Left cardiac atrium (tissue), 4 donors: ENCODE measurements at regions not wholly inside any gene's neighbourhood (a gene's known extent, or its start where the extent isn't known, plus 50 kb on each side); places are given as distances from the start of the nearest gene placed in this dataset.

Source experiments
- ATAC-seq, 2 donors: fragments of 200-7000 bp; cut with Tn5 transposase; one replicate each; pipeline ENCODE4 v1.9.1; 2020; ENCODE audit warnings: mild to moderate bottlenecking in 2 of 2, moderate library complexity in 2 of 2
- DNase-seq: peaks from one replicate; pipeline ENCODE4 v3.0.0-alpha.2; 2020
- intact Hi-C, 2 donors: fragments of 100-400 bp; cut with DNase I; formaldehyde crosslinking; loops; one replicate each; pipeline versions ENCODE4 v1.14.1 to v1.15.1; 2022 to 2023
- donor health status: DM: no; HTN: yes; CAD: no.
- donor health status: DM: no; HTN: yes; CAD: no; lungs with severe emphysema.
- donor health status: DM: yes; HTN: yes; CAD: no.
- donor health status: Dilated cardiomyopathy.

- ATAC-seq = no peak
- intact Hi-C loops = no loop called here
These were observed 343.2 kb downstream of the DEPDC1B start for GRCh38 chr5:60356745-60357144.

GRCh38 chr5:60355181-60355580 is 344.8 kb downstream of the DEPDC1B start:
- DNase-seq = no peak
- intact Hi-C loops = no loop called here
- no peak for ATAC-seq

More at GRCh38 chr5:60356745-60357144, 343.2 kb downstream of the DEPDC1B start:
- DNase-seq = no peak

- no peak for ATAC-seq
These were observed 345.7 kb downstream of the DEPDC1B start for GRCh38 chr5:60354311-60354710.

DNA sequence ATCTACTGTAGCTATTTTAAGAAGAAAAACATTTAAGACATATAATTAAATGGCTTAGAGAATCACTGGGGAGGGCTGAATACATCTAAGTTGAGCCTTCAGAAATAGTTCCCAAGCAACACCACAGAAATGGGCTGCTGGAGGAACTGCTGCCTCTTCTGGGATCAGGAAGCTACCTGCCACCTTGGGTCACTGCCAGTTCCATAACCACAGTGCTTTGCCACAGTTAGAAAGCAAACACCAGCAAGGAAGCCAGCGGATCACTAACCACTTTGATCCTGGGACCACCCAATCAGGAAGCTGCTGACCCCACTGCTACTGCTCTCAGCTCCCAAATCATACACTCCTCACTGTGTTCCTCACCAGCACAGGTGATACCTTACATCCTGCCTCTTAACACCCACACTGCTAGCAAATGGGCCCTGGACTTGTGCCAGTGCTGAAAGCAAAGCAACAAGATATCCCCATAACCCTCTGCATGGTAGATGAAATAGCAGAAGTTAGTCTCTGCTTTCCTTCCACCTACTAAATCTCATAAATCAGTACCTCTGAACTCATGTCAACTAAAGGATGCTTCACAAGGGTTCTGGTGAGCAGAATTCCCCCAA is 346.9 kb downstream of the DEPDC1B start:
- DNase-seq = no peak
- ATAC-seq = no peak
- intact Hi-C loops = no loop called here

More at GRCh38 chr5:60354311-60354710, 345.7 kb downstream of the DEPDC1B start:
- intact Hi-C loops = no loop called here
- no peak for DNase-seq

DNA sequence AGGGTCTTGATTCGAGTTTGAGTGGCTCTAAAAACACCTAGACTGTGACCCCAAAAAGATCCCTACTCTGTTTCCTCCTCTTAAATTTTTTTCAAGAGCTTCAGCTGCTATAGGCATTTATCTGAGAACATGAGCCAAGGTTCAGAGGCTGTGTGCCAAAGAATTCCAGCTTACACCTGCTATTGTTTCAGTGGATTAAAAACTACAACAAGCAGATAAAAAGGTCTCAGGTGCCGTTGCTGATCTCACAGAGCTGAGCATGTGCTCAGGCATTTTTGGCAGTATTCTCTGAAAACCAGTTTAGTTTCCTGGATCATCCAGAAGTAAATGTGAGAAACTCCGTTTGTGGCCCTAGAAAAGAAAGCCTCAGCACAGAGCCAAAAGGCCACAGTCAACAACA is 349.2 kb downstream of the DEPDC1B start:
- ATAC-seq = no peak
- intact Hi-C loops = no loop called here
- no peak for DNase-seq

GRCh38 chr5:60349891-60350415 is 350.0 kb downstream of the DEPDC1B start:
- intact Hi-C loops = no loop called here
- ATAC-seq (no peak), DNase-seq (no peak)

DNA sequence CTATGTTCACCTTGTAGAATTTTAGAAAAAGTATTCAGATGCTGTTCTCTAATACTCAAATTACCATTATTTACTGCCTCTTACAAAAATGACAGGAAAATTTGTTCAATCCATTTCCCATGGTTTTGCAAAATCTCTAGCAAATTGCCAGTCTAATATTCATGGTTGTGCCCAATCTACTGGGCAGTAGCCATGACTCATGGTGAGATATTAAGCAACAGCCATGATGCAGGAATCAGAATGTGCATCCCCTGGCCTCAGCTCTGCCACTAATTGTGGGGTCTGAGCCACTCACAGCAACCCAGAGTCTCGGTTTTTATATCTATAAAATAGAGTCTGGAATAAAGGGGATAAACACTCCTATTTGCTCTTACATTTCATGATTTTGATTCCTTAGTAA is 353.6 kb downstream of the DEPDC1B start:
- intact Hi-C loops = no loop called here
- DNase-seq = no peak
- no peak for ATAC-seq

DNA sequence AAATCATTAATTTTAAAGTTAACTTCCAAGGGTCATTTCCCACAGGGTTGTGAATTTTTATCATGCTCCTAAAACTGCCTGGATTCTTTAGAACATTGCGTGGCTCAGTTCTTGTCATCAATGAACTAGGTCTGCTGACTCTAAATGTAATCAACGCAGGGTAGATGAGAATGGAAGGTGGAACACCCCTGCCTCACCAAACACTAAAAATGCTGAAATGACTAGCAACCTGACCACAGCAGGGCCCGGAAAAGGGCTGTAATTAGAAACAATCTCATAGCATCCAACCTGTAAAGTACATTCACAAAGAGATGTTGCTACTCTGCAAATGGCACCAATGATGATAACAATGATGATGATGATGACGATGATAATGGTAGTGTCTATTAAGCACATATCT is 356.9 kb downstream of the DEPDC1B start:
- DNase-seq (no peak), ATAC-seq (no peak)
- intact Hi-C loops = no loop called here

DNA sequence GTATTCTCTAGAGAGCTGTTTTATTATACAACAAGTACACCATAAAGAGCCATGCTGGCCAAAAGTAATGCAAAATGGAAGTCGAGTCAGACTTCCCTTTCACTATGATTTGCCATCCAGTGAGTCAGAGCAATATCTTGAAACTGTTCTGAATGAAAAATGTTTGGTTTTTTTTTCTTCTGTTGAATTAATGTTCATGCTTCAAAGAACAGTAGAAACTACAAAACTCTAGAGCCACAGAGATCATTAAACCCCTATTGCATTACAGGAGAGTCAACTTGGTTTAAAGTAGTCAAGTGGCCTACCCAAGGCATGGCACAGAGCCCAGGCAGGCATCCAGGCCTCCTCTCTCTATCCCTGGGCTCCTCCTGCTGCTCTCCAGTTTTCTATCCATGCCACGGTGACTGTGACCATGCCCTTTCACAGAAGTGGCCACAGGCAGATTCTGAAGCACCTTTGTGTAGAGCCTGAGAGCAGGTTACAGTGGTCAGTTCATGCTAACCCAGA is 358.9 kb downstream of the DEPDC1B start:
- ATAC-seq (no peak), DNase-seq (no peak)
- intact Hi-C loops = no loop called here

DNA sequence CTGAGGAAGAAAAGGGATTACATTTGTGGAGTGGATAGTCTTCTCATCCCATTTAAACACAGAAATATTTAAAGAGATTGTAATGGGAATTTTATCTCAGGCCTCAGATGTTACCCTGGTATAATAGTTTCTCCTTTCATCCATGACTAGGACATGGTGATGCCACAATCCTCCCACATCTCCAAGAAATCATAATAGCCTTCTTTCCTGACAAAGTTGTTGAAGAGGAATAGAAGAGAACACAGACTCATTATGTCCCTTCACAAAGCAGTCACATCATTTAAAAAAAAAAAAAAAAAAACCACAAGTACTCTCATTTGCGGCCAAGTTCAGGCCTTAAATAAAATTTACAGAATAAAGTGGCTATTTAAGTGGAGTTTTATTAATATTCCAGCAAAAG is 359.6 kb downstream of the DEPDC1B start:
- DNase-seq (no peak), ATAC-seq (no peak)
- intact Hi-C loops = no loop called here

DNA sequence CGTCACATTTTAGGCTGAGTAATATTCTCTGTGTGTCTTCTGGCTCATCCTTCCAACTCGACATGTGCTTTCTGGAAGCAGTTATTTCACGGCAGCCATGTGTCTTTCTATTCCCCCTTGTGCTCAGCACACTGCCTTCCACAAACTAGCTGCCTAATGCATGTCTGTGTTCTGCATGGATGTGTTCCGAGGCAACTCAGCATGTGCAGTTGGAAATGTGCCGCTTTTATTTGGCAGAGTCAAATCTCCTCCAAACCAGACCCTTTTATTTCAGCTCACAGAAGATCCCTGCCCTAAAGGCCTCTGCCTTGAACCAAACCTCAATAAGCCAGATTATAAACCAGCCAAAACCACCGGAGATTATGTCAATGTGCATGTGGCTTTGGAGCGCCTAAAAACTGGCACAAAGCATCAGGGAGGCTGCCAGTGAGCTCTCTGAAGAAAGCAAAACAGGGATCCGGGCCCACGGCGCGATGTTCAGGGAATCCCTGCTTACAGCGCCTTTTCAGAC is 360.2 kb downstream of the DEPDC1B start:
- intact Hi-C loops = loop anchor here in 1 of 2 donors (10.0 kb wide), 1 partner anchor 65 kb away; no protein-coding TSS in a partner anchor
- DNase-seq (no peak), ATAC-seq (peak; percentile 17 to 77)

GRCh38 chr5:60338846-60339245 is 361.1 kb downstream of the DEPDC1B start:
- no peak for ATAC-seq
- no peak for DNase-seq
- intact Hi-C loops = loop anchor here in 1 of 2 donors (10.0 kb wide), 1 partner anchor 64 kb away; no protein-coding TSS in a partner anchor

DNA sequence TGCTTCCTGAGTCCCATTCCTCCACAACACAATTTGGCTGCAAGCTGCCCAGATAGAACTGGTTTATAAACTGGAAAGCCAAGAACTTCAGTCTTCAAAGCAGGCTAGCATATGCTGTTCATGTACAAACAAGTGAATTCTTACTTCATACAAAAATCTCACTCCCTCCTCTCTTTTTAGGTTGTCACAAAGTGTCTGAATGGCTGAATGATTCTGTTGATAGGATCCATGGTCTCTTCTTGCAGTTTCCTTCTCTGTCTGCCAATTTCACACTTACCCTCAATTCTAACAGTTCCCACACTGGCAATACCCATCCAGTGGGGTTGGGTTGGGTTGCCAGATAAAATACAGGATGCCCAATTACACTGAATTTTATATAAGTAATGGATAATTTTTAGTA is 363.5 kb downstream of the DEPDC1B start:
- no peak for DNase-seq
- intact Hi-C loops = loop anchor here in 1 of 2 donors (10.0 kb wide), 1 partner anchor 62 kb away; no protein-coding TSS in a partner anchor
- no peak for ATAC-seq

DNA sequence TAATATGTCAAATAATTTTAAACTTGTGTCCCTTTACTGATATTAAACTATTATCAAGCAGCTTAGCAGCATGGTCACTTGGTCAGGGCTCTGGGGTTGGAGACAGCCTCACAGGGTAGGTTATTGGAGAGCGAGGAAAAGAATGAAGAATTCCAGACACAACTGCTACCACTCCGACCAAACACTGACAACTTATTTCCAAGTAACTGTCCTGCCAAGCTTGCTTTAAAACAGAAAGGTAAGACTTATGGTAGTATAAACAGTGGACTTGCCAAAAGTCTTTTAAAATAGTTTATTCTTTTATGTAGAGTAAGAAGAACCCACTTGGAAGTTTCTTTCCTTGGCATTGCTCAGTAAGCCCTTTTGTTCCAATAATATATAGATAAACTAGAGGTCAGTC is 364.1 kb downstream of the DEPDC1B start:
- intact Hi-C loops = loop anchor here in 1 of 2 donors (10.0 kb wide), 1 partner anchor 61 kb away; no protein-coding TSS in a partner anchor
- ATAC-seq = no peak

GRCh38 chr5:60334281-60334713 is 365.7 kb downstream of the DEPDC1B start:
- ATAC-seq = no peak
- intact Hi-C loops = loop anchor here in 1 of 2 donors (10.0 kb wide), 1 partner anchor 59 kb away; no protein-coding TSS in a partner anchor

More for the DNA sequence above, 364.1 kb downstream of the DEPDC1B start:
- DNase-seq = no peak

GRCh38 chr5:60333005-60333571 is 366.9 kb downstream of the DEPDC1B start:
- intact Hi-C loops = loop anchor here in 1 of 2 donors (10.0 kb wide), 1 partner anchor 58 kb away; no protein-coding TSS in a partner anchor
- DNase-seq = no peak
- no peak for ATAC-seq

More at GRCh38 chr5:60334281-60334713, 365.7 kb downstream of the DEPDC1B start:
- DNase-seq = no peak

GRCh38 chr5:60332244-60333004 is 367.5 kb downstream of the DEPDC1B start:
- ATAC-seq (no peak), DNase-seq (no peak)
- intact Hi-C loops = loop anchor here in 1 of 2 donors (10.0 kb wide), 1 partner anchor 58 kb away; no protein-coding TSS in a partner anchor

DNA sequence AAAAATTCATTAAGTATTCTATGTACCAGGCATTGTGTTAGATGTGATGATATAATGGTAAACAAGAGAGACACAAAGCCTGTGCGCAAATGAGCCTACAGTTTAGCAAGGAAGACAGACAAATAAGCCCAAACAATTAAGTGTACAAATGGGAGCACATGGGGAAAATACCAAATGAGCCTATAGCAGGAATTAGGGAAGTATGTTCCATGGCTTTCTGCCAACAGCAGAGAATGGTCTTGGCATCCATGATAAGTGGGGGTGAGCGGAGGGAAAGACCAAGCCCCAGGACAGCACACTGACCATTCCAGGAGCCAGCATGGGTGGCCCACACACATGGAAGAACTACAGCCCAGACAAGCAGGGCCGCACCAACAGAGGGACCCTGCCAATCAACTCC is 369.7 kb downstream of the DEPDC1B start:
- ATAC-seq (no peak), DNase-seq (no peak)
- intact Hi-C loops = loop anchor here in 1 of 2 donors (10.0 kb wide), 1 partner anchor 55 kb away; no protein-coding TSS in a partner anchor

DNA sequence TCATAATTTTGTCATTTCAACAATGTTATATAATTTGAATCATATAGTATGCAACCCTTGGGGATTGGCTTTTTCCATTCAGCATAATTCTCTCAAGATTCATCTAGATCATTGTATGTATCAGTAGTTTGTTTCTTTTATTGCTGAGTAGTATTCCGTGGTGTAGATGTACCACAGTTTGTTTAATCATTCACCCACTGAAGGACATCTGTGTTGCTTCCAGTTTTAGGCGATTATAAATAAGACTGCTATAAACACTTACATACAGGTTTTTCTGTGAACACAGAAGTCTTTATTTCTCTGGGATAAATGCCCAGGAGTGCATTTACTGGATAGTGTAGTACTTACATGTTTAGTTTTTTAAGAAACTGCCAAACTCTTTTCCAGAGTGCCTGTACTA is 374.1 kb downstream of the DEPDC1B start:
- ATAC-seq (no peak), DNase-seq (no peak)
- intact Hi-C loops = no loop called here
